ENCODE measurements at regions not wholly inside any gene's neighbourhood (a gene's known extent, or its start where the extent isn't known, plus 50 kb on each side); places are given as distances from the start of the nearest gene placed in this dataset.
"Not testable (repeated sequence)": the region's sequence is repeated elsewhere in the genome, so short reads cannot be mapped to it uniquely, and the experiment has no call there.

GRCh38 chr2:226575928-226576327 lies 223.7 kb downstream of the IRS1 start:
- DNase-seq: no peak

GRCh38 chr2:226573158-226573557 lies 226.5 kb downstream of the IRS1 start:
- no peak for DNase-seq

GRCh38 chr2:226564667-226565066 lies 235.0 kb downstream of the IRS1 start:
- no peak for DNase-seq

- no peak for DNase-seq
Observed at GRCh38 chr2:226561962-226562361, 237.7 kb downstream of the IRS1 start.

GRCh38 chr2:226560325-226560724 lies 239.3 kb downstream of the IRS1 start:
- no peak for DNase-seq

- no peak for DNase-seq
Observed at GRCh38 chr2:226559536-226559935, 240.1 kb downstream of the IRS1 start.

GRCh38 chr2:226558418-226558817 lies 241.2 kb downstream of the IRS1 start:
- DNase-seq: no peak

- no peak for DNase-seq
Observed at GRCh38 chr2:226556050-226556449, 243.6 kb downstream of the IRS1 start.

GRCh38 chr2:226554701-226555100 lies 244.9 kb downstream of the IRS1 start:
- DNase-seq: no peak

GRCh38 chr2:226553333-226553732 lies 246.3 kb downstream of the IRS1 start:
- no peak for DNase-seq

GRCh38 chr2:226552571-226553285 lies 246.9 kb downstream of the IRS1 start:
- DNase-seq: no peak

GRCh38 chr2:226551522-226552250 lies 247.9 kb downstream of the IRS1 start:
- no peak for DNase-seq

- no peak for DNase-seq
Observed at GRCh38 chr2:226550801-226551200, 248.8 kb downstream of the IRS1 start.

GRCh38 chr2:226548732-226549131 lies 250.9 kb downstream of the IRS1 start:
- DNase-seq: no peak

GRCh38 chr2:226544596-226545210 lies 254.9 kb downstream of the IRS1 start:
- no peak for DNase-seq

GRCh38 chr2:226540204-226540994 lies 259.2 kb downstream of the IRS1 start:
- DNase-seq: no peak

GRCh38 chr2:226536410-226536809 lies 263.2 kb downstream of the IRS1 start:
- no peak for DNase-seq

- not testable (repeated sequence) for DNase-seq
Observed at GRCh38 chr2:226532976-226533375, 266.6 kb downstream of the IRS1 start.

- DNase-seq: no peak
Observed at GRCh38 chr2:226531061-226531810, 268.4 kb downstream of the IRS1 start.

GRCh38 chr2:226529556-226529955 lies 270.1 kb downstream of the IRS1 start:
- DNase-seq: no peak

GRCh38 chr2:226526716-226527115 lies 272.9 kb downstream of the IRS1 start:
- DNase-seq: no peak

GRCh38 chr2:226524381-226524843 lies 275.2 kb downstream of the IRS1 start:
- DNase-seq: no peak

All from hippocampal formation (tissue), 2 donors.